Fibroblast of lung (primary cell): ENCODE measurements at regions not wholly inside any gene's neighbourhood (a gene's known extent, or its start where the extent isn't known, plus 50 kb on each side); places are given as distances from the start of the nearest gene placed in this dataset.

ENCODE experiments used
- DNase-seq, 2 donors: peaks; one replicate each; pipeline versions ENCODE4 v3.0.0 to v3.0.0-alpha.2; 2010; ENCODE audit warnings: low read depth in 2 of 2
- H2AFZ ChIP-seq: 2 replicates; pipeline ENCODE4 v1.5.1; 2012; ENCODE audit warnings: low read length, control low read depth, inconsistent platforms
- H3K27ac ChIP-seq: 2 replicates; pipeline ENCODE4 v1.5.1; 2011; ENCODE audit warnings: low read length, control low read depth; ENCODE audit not compliant: insufficient read depth
- H3K27me3 ChIP-seq: 2 replicates; pipeline ENCODE4 v1.5.1; 2011; ENCODE audit warnings: mild to moderate bottlenecking, low read length; ENCODE audit not compliant: control insufficient read depth, insufficient read depth
- H3K36me3 ChIP-seq: 2 replicates; pipeline ENCODE4 v1.5.1; 2011; ENCODE audit warnings: low read length; ENCODE audit not compliant: control insufficient read depth, insufficient read depth
- H3K4me1 ChIP-seq: 2 replicates; pipeline ENCODE4 v1.5.1; 2011; ENCODE audit warnings: low read length; ENCODE audit not compliant: control insufficient read depth, insufficient read depth; ENCODE audit errors: extremely low read depth
- H3K4me2 ChIP-seq: 2 replicates; pipeline ENCODE4 v1.5.1; 2011; ENCODE audit warnings: low read length, control low read depth; ENCODE audit not compliant: insufficient read depth; ENCODE audit errors: extremely low read depth
- H3K4me3 ChIP-seq, 4 experiments: fragments of 200-600 bp in 1 of 4; sonication (generic) in 1 of 4; replicated peaks in 1 of 4; 2 replicates each; pipeline ENCODE4 v1.5.1; 2011 to 2016; ENCODE audit warnings: low read length in 4 of 4, low read depth in 3 of 4, mild to moderate bottlenecking in 3 of 4, control low read depth in 2 of 4, inconsistent platforms in 1 of 4, mixed read lengths in 1 of 4; ENCODE audit not compliant: insufficient read depth in 1 of 4; ENCODE audit errors: control extremely low read depth in 1 of 4
- H3K79me2 ChIP-seq: 2 replicates; pipeline ENCODE4 v1.5.1; 2012; ENCODE audit warnings: mild to moderate bottlenecking, low read length, inconsistent platforms; ENCODE audit not compliant: control insufficient read depth, insufficient read depth
- H3K9ac ChIP-seq: 2 replicates; pipeline ENCODE4 v1.5.1; 2011; ENCODE audit warnings: mild to moderate bottlenecking, low read length, control low read depth; ENCODE audit not compliant: insufficient read depth
- H3K9me3 ChIP-seq: 2 replicates; pipeline ENCODE4 v1.5.1; 2012; ENCODE audit warnings: low read depth, low read length; ENCODE audit not compliant: control insufficient read depth, insufficient read depth
- H4K20me1 ChIP-seq: 2 replicates; pipeline ENCODE4 v1.5.1; 2011; ENCODE audit warnings: low read length; ENCODE audit not compliant: control insufficient read depth, insufficient read depth; ENCODE audit errors: extremely low read depth
- EZH2 ChIP-seq: IDR thresholded peaks from 2 replicates; pipeline ENCODE4 v1.5.1; 2012; ENCODE audit warnings: low read length, control low read depth, mild to moderate bottlenecking; ENCODE audit errors: missing control alignments
- TF ChIP-seq, protein P1 (sequence below), 2 donors: IDR thresholded peaks in 1 of 2; conservative IDR thresholded peaks in 1 of 2; 1 replicate in 1 of 2; 2 replicates in 1 of 2; pipeline ENCODE4 v1.5.1; 2011 to 2012; ENCODE audit warnings: low read length in 2 of 2, control low read depth in 1 of 2, inconsistent platforms in 1 of 2, low read depth in 1 of 2, mild to moderate bottlenecking in 1 of 2

DNA sequence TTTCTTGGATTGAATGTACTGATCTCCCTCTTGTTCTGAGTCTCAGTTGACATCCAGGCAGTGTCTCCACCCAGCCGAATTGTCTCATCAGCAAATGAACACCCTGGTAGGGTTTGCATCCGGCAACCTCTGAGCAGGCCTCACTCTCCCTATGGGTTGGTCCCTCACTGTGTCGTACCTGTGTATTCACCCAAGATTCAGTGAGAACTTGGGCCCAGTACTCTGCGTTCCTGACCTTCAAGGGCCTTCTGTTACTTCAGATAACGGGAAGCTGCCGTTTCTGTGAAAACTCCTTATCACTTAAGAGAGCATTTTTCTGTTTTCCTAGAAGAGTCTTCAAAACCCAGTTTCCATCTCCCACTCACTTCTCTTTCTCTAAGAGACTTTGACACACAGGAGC, 915.6 kb downstream of the TBC1D22A start:
- Histone ChIP-seq H3K27me3 (no peaks in the 10 kb centered on the region), H3K4me2 (no peak overlapping the region), H2AFZ (no peak overlapping the region), H3K4me1 (no peaks in the 10 kb centered on the region), H3K9me3 (no peaks in the 10 kb centered on the region), H3K79me2 (no peaks in the 10 kb centered on the region), H3K4me3 (no peak overlapping the region), H3K27ac (no peak overlapping the region), H4K20me1 (no peaks in the 10 kb centered on the region), H3K36me3 (no peaks in the 10 kb centered on the region), H3K9ac (no peak overlapping the region)
- no peak for DNase-seq
- no peak for TF ChIP-seq EZH2
- TF ChIP-seq, protein P1, sequence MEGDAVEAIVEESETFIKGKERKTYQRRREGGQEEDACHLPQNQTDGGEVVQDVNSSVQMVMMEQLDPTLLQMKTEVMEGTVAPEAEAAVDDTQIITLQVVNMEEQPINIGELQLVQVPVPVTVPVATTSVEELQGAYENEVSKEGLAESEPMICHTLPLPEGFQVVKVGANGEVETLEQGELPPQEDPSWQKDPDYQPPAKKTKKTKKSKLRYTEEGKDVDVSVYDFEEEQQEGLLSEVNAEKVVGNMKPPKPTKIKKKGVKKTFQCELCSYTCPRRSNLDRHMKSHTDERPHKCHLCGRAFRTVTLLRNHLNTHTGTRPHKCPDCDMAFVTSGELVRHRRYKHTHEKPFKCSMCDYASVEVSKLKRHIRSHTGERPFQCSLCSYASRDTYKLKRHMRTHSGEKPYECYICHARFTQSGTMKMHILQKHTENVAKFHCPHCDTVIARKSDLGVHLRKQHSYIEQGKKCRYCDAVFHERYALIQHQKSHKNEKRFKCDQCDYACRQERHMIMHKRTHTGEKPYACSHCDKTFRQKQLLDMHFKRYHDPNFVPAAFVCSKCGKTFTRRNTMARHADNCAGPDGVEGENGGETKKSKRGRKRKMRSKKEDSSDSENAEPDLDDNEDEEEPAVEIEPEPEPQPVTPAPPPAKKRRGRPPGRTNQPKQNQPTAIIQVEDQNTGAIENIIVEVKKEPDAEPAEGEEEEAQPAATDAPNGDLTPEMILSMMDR (conservative IDR thresholded peaks at IDR 0.05 in 1 of 2, IDR thresholded peaks at IDR 0.05 in 1 of 2; ENCODE audit: low read depth in 1 of 2, low read length in 2 of 2): no peak

- no peaks in the 10 kb centered on the region for H3K79me2 ChIP-seq
Observed at GRCh38 chr22:47676685-47677084, 914.2 kb downstream of the TBC1D22A start.

DNA sequence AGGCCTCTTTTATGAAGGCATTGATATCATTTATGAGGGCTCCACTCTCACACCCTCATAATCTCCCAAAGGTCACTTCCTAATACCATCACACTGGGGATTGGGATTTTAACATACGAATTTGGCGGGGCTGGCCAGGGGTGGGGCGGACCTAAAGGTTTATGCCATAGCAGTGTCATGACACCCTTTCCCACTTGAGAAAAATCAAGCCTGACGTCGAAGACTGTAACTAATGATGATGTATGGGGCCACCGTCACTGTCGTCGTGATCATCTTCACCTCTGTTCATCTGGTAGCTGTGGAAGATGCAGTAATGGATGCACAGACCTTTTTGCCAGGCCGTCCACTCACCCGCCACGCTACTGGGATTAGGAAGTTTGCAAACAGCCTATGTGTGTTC, 912.1 kb downstream of the TBC1D22A start:
- no peaks in the 10 kb centered on the region for H3K36me3 ChIP-seq
- DNase-seq: no peak
- H3K9ac ChIP-seq: no peak overlapping the region
- no peak overlapping the region for H3K27ac ChIP-seq
- no peak for TF ChIP-seq EZH2
- TF ChIP-seq, protein P1 (conservative IDR thresholded peaks at IDR 0.05 in 1 of 2, IDR thresholded peaks at IDR 0.05 in 1 of 2; ENCODE audit: low read depth in 1 of 2, low read length in 2 of 2): no peak
- H4K20me1 ChIP-seq: no peaks in the 10 kb centered on the region
- no peaks in the 10 kb centered on the region for H3K4me1 ChIP-seq
- no peaks in the 10 kb centered on the region for H3K79me2 ChIP-seq
- H3K4me3 ChIP-seq: no peak overlapping the region
- no peaks in the 10 kb centered on the region for H3K27me3 ChIP-seq
- no peak overlapping the region for H2AFZ ChIP-seq
- H3K4me2 ChIP-seq: no peak overlapping the region
- no peaks in the 10 kb centered on the region for H3K9me3 ChIP-seq

More at GRCh38 chr22:47676685-47677084, 914.2 kb downstream of the TBC1D22A start:
- no peaks in the 10 kb centered on the region for H4K20me1 ChIP-seq
- H2AFZ ChIP-seq: no peak overlapping the region
- TF ChIP-seq, protein P1 (conservative IDR thresholded peaks at IDR 0.05 in 1 of 2, IDR thresholded peaks at IDR 0.05 in 1 of 2; ENCODE audit: low read depth in 1 of 2, low read length in 2 of 2): no peak
- TF ChIP-seq EZH2: no peak
- no peaks in the 10 kb centered on the region for H3K9me3 ChIP-seq
- no peaks in the 10 kb centered on the region for H3K36me3 ChIP-seq
- H3K9ac ChIP-seq: no peak overlapping the region
- H3K4me2 ChIP-seq: no peak overlapping the region
- H3K4me1 ChIP-seq: no peaks in the 10 kb centered on the region
- no peak for DNase-seq
- no peak overlapping the region for H3K27ac ChIP-seq
- no peaks in the 10 kb centered on the region for H3K27me3 ChIP-seq
- H3K4me3 ChIP-seq: no peak overlapping the region
